GM18511 (cell line): ENCODE measurements at regions not wholly inside any gene's neighbourhood (a gene's known extent, or its start where the extent isn't known, plus 50 kb on each side); places are given as distances from the start of the nearest gene placed in this dataset.
A peak's percentile ranks its signal among the peaks of the same experiment; 100 is the strongest.
"Not testable (repeated sequence)": the region's sequence is repeated elsewhere in the genome, so short reads cannot be mapped to it uniquely, and the experiment has no call there.

Source experiments
- ATAC-seq: cut with Tn5 transposase; IDR thresholded peaks from one replicate; pipeline ENCODE4 v1.9.1; 2021; ENCODE audit warnings: mild to moderate bottlenecking, moderate library complexity; ENCODE audit not compliant: unreplicated experiment

DNA sequence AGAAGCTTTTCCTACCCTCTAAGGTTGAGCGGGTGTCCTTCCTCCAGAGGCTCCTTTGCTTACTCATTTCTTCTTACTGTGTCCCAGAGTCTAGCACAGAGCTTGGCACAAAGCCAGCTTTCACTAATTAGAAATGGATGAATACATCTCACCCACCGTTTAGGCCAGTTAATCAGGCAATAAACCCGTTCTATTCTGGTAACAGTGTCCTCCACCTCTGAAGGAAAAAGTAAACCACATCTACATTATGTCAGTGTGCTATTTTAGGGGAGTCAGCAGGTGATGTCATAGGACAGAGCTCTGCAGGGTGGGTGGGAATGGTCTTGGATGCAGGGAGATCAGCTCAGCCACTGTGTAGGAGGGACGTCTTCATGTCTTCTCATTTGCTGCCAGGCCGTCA, 109.2 kb downstream of the OSTF1 start:
- ATAC-seq = no peak

DNA sequence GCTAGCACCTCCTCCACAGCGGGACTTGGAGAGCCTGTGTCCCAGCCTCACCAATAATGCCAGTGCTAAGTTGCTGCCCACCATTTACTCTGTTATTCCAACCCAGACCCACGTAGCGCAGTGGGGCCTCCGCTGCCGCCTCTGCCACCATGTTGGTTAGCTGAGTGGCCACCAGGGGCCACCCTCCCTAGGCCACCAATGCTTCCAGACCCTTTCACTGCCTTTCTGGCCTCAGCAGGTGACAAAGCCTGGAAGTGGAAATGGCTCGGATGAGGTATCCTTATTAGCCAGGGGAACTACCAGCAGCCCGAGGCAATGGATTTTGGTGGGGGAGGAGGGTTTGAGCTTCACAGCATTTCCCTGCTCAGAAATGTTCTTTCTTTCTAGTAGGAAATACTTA, 110.1 kb downstream of the OSTF1 start:
- no peak for ATAC-seq

DNA sequence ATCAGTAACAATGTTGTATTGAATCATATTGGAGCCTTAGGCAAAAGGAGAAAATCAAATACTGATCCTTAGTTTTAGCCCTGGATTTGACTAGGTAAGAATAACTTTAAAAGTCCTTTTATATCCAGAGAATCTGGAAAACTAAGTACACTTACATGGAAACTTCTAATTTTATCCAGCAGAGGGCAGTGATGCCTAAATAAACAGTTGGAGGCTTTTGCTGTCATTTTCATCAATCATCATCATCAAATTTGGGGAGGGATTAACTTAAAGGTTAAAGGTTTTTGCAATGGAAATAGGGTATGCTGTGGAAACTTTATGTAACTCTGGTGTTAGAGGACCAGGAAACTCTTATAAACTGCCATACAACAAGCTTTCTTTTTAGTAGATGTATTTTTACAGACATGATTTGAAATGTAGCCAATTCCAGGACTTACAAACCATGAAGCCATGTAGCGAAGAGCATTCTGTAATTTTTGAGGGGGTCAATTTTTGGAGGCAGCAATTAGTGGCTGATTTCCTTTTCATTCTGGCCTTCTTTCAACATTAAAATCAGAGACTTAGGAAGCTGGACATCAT, 112.7 kb downstream of the OSTF1 start:
- no peak for ATAC-seq

DNA sequence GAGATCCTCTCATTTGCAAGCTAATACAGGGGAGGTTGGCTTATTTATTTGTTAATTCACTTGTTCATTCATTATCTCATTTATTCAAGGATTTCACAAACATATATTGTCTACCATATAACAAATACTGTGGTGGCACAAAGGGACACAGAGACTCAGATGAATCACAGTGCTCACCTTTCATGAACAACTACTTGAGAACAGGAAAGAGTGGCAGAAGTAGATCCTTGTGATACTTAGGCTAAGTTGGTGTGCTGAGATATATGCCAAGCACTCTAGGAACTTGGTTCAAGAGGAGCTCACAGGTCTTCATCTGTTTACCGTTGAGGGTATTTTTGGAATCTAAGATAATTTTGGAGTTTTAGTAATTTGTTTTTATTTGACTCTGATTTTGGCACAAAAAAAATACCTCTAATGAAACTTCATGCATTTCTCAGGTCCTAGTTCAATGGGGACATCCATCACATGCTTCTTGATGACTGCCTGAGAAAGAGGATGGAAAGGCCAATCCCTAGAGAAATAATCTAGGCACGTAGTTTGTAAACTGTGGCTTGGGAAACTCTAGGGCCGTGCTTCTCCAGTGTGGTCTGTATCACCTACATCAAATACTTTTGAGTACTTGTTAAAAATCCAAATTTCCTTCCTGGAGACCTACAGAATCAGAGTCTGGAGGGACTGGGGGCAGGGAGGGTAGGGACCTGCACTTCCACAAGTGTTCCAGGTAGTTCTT, 113.3 kb downstream of the OSTF1 start:
- no peak for ATAC-seq

DNA sequence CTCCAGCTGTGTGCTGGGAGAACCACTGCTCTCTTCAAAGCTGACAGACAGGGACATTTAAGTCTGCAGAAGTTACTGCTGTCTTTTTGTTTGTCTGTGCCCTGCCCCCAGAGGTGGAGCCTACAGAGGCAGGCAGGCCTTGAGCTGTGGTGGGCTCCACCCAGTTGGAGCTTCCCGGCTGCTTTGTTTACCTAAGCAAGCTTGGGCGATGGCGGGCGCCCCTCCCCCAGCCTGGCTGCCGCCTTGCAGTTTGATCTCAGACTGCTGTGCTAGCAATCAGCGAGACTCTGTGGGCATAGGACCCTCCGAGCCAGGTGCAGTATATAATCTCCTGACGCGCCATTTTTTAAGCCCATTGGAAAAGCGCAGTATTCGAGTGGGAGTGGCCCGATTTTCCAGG, 119.7 kb downstream of the OSTF1 start:
- not testable (repeated sequence) for ATAC-seq

DNA sequence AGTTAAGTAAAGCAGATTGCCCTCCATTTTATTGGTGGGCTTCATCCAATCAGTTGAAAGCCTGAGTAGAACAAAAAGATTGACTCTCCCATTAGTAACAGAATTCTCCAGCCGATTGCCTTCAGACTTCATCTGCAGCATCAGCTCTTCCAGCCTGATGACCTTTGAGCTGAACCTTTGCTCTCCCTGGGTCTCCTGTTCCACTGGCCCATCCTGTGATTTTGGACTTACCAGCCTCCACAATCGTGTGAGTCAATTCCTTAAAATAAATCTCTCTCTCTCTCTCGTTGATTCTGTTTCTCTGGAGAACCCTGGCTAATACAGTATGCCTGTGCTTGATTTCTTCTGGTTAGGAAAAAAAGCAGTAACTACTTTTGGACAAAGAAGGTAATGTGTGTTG, 121.9 kb downstream of the OSTF1 start:
- ATAC-seq = no peak

DNA sequence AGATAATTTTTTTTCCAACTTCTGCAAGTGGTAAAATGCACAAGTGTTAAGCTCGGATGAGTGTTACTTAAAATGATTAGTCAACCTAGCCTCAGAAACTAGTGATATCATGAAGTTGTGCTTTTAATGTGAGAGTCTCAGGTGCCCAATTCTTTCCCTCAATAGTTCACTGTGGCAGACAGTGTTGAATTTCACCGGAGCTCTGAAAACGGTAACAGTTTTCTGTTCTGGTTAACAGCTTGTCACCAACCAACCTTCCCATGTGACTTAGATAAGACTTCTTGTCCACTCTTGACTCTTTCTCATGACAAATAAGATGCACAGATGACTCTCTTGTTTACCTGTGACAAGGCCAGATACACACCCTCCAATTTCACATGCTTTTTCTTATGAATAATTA, 125.5 kb downstream of the OSTF1 start:
- ATAC-seq = no peak

DNA sequence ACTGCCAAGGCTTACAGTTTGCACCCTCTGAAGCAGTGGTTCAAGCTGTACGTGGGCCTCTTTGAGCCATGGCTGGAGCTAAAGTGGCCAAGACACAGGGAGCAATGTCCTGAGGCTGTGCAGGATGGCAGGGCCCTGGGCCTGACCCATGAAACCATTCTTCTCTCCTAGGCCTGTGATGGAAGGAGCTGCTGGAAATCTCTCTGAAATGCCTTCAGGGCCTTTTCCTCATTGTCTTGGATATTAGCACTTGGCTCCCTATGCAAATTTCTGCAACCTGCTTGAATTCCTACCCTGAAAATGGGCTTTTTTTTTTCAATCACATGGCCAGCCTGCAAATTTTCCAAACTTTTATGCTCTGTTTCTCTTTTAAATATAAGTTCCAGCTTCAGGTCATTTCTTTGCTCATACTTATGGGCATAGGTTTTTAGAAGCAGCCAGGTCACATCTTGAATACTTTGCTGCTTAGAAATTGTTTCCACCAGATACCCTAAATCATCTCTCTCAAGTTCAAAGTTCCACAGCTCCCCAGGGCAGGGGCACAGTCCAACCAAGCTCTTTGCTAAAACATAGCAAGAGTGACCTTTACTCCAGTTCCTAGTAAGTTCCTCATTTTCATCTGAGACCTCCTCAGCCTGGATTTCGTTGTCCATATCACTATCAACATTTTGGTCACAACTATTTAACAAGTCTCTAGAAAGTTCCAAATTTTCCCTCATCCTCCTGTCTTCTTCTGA, 138.3 kb downstream of the OSTF1 start:
- ATAC-seq = no peak

DNA sequence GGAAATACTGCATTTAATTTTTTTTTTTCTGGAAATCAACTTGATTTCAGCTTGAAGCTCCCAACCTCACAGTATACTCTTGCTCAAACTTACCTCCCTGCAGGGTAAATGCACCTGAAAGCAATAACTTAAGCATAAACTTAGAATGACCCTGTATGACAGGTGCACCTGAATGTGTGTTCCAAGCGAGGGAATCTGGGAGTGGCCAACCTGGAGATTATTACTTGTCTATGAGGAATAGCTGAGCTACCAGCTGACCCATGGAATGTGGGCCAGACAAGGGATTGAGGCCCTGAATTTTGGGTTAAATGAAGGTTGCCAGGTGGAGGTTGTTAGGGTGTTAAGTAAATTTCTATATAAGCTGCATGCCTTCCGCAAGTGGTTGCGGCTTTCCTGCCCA, 140.6 kb downstream of the OSTF1 start:
- no peak for ATAC-seq

DNA sequence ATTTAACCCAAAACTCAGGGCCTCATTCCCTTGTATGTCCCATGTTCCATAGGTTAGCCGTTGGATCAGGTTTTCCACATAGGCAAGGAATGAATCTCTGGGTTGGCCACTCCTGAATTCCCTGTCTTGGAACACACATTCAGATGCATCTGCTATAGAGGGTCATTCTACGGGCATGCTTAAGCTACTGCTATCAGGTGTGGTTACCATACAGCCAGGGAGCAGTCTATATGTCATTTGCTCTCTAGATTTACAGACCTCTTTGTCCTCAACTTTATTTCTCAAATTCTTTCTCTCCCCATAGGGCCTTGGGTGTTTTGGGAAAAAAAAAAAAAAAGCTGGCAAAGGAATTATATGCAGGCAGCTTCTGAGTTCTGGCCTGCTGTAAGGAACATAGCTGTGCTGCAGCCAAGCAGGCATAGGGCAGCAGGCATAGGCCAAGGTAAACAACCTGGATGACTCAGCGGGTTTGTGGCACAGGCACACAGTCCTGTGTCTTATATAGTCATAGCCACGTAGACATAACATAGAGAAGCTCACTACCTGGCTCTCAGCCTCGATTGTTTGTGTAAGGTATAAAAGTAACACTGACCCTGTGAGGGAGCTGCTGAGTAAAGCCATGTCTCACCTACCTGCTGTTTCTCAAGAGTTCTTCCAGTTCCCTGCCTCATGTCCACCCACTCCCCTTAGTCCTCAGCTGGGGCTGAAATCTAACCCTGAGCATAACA, 141.5 kb downstream of the OSTF1 start:
- no peak for ATAC-seq

DNA sequence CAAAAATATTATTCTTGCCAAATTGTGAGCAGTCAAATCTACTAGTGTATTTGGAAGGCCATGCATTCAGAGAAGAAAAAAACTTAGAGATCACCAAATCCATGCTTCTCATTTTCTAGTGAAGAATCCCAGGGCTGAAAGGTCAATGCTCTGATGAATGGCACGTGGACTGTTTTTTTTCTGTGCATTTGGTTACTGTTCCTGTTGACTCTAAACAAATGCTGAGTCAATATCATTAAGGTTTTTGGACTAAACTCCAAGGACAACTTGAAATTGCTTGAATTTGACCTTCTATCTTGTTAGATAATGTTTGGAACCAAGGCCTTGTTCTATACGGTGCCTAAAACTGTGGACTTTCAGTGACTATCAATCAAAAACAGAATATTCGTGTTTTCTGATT, 142.2 kb downstream of the OSTF1 start:
- no peak for ATAC-seq

DNA sequence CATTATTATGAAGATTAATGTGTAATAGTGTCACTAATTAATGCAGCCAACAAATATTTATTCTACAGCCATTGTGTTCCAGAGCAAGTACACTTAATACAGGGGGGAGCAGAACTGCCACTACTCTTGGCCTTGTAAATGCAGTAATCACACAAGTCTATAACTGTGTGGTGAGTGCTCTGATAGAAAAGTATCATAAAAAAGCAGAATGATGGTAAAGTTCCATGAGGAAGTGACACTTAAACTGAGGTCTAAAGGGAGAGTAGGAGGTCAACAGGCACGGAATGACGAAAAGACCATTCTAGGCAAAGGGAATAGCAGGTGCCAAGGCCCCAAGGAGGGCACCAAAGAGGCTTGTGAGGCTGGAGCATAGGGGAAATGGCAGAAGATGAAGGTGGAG, 142.9 kb downstream of the OSTF1 start:
- ATAC-seq = no peak

DNA sequence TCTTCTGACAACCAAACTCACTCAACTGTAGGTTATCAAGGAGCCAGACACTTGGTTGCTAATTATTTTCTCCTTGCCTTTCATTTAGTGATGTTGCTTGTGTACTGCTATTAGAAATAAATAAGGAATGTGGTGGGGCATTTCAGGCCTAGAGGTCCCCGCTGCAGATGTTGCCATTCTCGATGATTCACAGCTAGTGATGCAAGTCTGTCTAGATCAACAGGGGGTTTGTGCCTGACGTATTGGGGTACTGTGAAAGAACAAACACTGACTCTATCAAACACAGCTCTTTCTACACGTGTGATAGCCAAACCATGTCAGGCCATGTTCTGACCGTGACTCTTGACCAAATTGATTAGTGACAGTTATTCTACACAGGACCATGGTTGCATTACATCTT, 144.7 kb downstream of the OSTF1 start:
- ATAC-seq = no peak

DNA sequence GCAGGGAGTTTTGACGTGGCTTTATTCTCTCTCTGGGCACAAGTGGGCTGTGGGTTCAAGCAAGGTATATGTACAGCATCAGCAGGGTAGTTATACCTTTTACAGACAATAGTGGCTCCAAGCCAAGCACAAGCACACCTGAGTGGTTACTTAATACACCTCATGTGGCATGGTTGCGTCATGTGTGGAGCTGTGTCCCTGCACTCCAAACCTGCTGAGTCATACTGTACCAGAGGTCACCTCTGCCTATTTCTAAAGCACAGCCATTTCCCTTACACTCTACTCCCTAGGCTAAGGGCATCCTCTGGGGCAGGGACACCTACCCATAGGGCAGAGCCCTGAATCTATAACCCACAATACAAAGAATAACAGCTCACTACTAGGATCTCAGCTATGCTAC, 147.3 kb downstream of the OSTF1 start:
- ATAC-seq = no peak

DNA sequence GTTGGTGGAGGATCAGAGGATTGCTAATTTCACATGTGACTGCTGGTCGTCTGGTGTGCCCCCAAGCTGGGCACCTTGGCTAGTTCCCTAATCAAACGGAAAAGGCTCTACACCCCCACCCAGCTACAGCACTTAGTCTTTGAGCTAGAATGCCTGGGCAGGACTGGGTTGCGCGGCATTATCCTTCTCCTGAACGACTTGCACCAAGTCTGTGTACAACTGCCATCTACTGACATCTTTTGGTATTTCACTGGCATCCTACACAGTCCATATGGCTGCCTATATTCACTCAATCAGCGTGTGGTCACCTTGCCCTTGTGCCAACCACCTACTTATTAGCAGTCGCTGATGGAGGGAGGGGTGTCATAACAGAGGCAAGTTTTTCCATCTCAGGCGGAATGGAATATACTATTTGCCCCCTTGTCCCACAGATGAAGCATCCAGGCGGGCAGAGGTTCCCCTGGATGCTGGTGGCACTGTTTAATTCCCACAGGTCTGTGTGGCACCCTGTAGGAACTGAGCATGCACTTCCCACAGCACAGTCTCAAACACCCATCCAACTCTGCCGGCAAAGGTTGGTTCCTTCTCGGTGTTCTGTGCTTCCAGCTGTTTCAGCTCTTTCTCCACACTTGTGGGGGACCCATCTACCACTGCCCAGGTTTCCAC, 150.1 kb downstream of the OSTF1 start:
- peak; percentile 89 for ATAC-seq

DNA sequence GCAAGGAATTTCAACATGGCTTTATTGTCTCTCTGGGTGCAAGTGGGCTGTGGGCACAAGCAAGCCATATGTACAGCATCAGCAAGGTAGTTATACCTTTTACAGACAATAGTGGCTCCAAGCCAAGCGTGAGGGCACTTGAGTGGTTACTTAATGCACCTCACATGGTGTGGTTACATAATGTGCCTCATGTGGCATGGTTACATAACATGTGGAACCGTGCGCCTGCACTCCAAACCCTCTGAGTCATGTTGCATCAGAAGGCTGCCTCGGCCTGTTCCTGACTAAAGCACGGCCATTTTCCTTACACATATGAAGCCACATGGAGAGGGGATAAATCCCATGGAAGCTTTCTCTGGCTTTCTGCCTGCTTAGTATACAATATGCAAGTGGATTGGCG, 150.9 kb downstream of the OSTF1 start:
- ATAC-seq = no peak

DNA sequence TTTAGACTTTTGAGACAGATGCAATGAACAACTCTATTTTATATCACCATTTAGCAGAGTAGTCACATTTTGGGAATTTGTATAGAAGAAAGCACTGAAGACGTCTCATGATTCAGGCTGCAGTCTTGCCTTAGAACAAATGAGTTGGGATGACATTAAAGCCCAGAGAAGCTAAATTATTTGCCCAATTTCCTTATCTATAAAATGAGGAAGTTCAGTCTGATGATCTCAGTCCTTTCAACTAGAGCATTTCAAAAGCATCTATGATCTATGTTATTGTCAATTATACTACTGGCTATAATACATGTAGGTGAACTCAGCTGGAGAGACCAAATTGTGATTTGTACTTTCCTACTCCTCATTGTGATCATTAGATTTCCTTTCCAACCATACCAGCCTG, 154.1 kb downstream of the OSTF1 start:
- ATAC-seq = no peak

DNA sequence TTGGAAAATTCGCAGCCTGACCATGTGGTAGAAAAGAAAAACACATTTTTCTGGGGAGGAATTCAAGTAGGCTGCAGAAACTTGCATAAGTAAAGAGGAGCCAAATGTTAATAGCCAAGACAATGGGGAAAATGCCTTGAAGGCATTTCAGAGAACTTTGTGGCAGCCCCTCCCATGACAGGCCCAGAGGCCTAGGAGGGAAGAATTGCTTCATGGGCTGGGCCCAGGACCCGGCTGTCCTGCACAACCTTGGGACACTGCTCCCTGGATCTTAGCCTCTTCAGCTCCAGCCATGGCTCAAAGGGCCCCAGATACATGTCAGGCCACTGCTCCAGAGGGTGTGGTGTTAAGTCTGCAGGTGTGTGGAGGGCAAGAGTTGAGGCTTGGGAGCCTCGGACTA, 158.6 kb downstream of the OSTF1 start:
- ATAC-seq = no peak

DNA sequence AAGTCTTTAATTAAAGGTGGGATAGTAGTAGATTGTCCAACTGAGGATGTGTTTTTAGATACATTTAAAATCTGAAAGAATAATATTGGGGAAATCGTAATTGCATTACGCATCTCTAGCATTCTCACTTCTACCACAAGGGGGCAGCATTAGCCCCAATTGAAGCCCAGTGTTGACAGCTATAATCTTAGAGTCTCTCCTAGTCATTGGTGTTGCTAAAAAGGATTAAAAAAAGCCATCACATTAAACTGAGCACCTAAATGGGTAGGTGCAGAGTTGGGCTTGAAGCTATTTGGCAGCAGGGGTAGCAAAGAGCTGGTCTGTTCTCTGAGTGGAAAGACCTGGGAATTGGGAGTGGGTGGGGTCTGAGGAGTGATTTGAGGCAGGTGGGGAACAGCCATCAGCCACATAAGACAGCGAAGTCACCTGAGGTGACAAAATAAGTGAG, 177.2 kb downstream of the OSTF1 start:
- ATAC-seq = peak; percentile 82

DNA sequence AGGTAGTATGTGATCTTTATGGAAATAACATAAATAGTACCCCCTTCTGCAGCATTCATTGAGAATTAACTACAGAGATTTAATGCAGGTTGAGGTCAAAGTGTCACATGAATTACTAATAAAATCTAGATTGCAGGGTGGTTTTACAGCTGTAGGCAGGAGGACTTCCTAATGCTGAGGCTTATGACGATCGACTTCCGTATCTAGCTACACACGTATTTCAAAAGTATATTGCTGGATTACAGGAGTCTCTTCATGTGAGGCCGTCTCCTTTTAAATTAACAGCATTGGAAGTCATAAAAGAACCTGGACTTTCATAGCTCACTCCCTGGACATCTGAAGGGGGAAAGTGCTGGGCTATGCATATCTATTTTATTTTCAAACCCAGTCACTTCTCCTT, 180.9 kb downstream of the OSTF1 start:
- no peak for ATAC-seq

DNA sequence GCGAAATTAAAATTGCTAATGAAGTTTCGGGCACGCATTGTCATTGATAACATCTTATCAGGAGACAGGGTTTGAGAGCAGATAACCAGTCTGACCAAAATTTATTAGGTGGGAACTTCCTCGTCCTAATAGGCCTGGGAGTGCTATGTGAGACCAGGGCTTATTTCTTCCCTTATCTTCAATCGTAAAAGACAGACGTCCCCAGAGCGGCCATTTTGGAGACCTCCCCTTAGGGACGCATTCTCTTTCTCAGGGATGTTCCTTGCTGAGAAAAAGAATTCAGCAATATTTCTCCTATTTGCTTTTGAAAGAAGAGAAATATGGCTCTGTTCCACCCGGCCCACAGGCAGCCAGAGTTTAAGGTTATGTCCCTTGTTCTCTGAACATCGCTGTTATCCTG, 184.7 kb downstream of the OSTF1 start:
- not testable (repeated sequence) for ATAC-seq
